IMR-90 (cell line): ENCODE measurements at regions not wholly inside any gene's neighbourhood (a gene's known extent, or its start where the extent isn't known, plus 50 kb on each side); places are given as distances from the start of the nearest gene placed in this dataset.

ENCODE experiments used
- ATAC-seq: fragments of 200-7000 bp; cut with Tn5 transposase; 2 replicates; pipeline ENCODE4 v1.9.1; 2020; ENCODE audit warnings: low read depth, mild to moderate bottlenecking, moderate library complexity
- BruUV-seq: library from RNA; stranded (reverse); fragments of 400-500 nt; replicated peaks from 2 replicates; lab custom pipeline; 2021; lab: Mats Ljungman, UMichigan
- CTCF ChIA-PET: fragments of 300-600 bp; formaldehyde crosslinking; extraction: SDS; loops from one replicate; lab custom pipeline; 2021; ENCODE audit warnings: antibody characterized with exemption; lab: Yijun Ruan, JAX
- POLR2A ChIA-PET: fragments of 300-600 bp; sonication (Branson Sonifier 250); formaldehyde crosslinking; loops from one replicate; lab custom pipeline; 2022; ENCODE audit warnings: antibody characterized with exemption; ENCODE audit not compliant: unreplicated experiment; lab: Charles Lee
- DNase-seq: peaks from one replicate; pipeline ENCODE4 v3.0.0; 2013
- H2AFZ ChIP-seq: replicated peaks from 2 replicates; pipeline ENCODE3; 2013; ENCODE audit warnings: low read length, mild to moderate bottlenecking; ENCODE audit not compliant: poor library complexity
- H2AK5ac ChIP-seq: 2 replicates; pipeline ENCODE4 v1.6.1; 2013; ENCODE audit warnings: low read depth, low read length, inconsistent platforms
- H2AK9ac ChIP-seq: replicated peaks from 2 replicates; pipeline ENCODE3; 2013; ENCODE audit warnings: mild to moderate bottlenecking, low read depth, low read length, moderate library complexity; ENCODE audit not compliant: poor library complexity
- H2BK120ac ChIP-seq: 2 replicates; pipeline ENCODE4 v1.6.1; 2013; ENCODE audit warnings: low read depth, low read length, inconsistent platforms
- H2BK15ac ChIP-seq: 3 replicates; pipeline ENCODE4 v1.6.1; 2013; ENCODE audit warnings: low read depth, low read length, inconsistent platforms
- H2BK20ac ChIP-seq: 2 replicates; pipeline ENCODE4 v1.6.1; 2013; ENCODE audit warnings: low read depth, mild to moderate bottlenecking, inconsistent platforms, low read length, moderate library complexity
- H2BK5ac ChIP-seq: 2 replicates; pipeline ENCODE4 v1.6.1; 2013; ENCODE audit warnings: mild to moderate bottlenecking, low read depth, low read length, inconsistent platforms; ENCODE audit not compliant: poor library complexity, severe bottlenecking
- H3K14ac ChIP-seq: replicated peaks from 2 replicates; pipeline ENCODE4 v1.6.1; 2013; ENCODE audit warnings: low read depth, low read length, inconsistent platforms
- H3K18ac ChIP-seq: 2 replicates; pipeline ENCODE4 v1.6.1; 2013; ENCODE audit warnings: low read depth, low read length, control low read depth
- H3K23ac ChIP-seq: 2 replicates; pipeline ENCODE4 v1.6.1; 2013; ENCODE audit warnings: low read depth, low read length, inconsistent platforms
- H3K27ac ChIP-seq: 2 replicates; pipeline ENCODE4 v1.5.1; 2013; ENCODE audit warnings: mild to moderate bottlenecking, control low read depth, low read length; ENCODE audit not compliant: insufficient read depth
- H3K27me3 ChIP-seq: 2 replicates; pipeline ENCODE4 v1.6.1; 2013; ENCODE audit warnings: low read length; ENCODE audit not compliant: control insufficient read depth, insufficient read depth
- H3K36me3 ChIP-seq: 2 replicates; pipeline ENCODE4 v1.6.1; 2013; ENCODE audit warnings: low read length, mixed read lengths; ENCODE audit not compliant: control insufficient read depth, insufficient read depth
- H3K4ac ChIP-seq: 2 replicates; pipeline ENCODE4 v1.6.1; 2013; ENCODE audit warnings: low read depth, low read length, inconsistent platforms
- H3K4me1 ChIP-seq: 2 replicates; pipeline ENCODE4 v1.6.1; 2013; ENCODE audit warnings: low read length, mixed read lengths; ENCODE audit not compliant: control insufficient read depth, insufficient read depth
- H3K4me2 ChIP-seq: 2 replicates; pipeline ENCODE4 v1.6.1; 2013; ENCODE audit warnings: low read depth, mild to moderate bottlenecking, control low read depth, low read length, moderate library complexity
- H3K4me3 ChIP-seq: 2 replicates; pipeline ENCODE4 v1.5.1; 2013; ENCODE audit warnings: low read depth, mild to moderate bottlenecking, control low read depth, low read length, moderate library complexity; ENCODE audit not compliant: insufficient read depth
- H3K56ac ChIP-seq: 2 replicates; pipeline ENCODE4 v1.6.1; 2013; ENCODE audit warnings: low read length, inconsistent platforms; ENCODE audit not compliant: insufficient read depth; ENCODE audit errors: extremely low read depth
- H3K79me1 ChIP-seq, 2 experiments: 2 replicates each; pipeline ENCODE4 v1.6.1; 2013; ENCODE audit warnings: low read length in 2 of 2, inconsistent platforms in 1 of 2, low read depth in 1 of 2
- H3K9ac ChIP-seq: 2 replicates; pipeline ENCODE4 v1.6.1; 2013; ENCODE audit warnings: low read depth, low read length, control low read depth
- H3K9me1 ChIP-seq: 2 replicates; pipeline ENCODE4 v1.6.1; 2013; ENCODE audit warnings: low read length, inconsistent platforms; ENCODE audit not compliant: insufficient read depth
- H3K9me3 ChIP-seq: 2 replicates; pipeline ENCODE4 v1.6.1; 2013; ENCODE audit warnings: low read length; ENCODE audit not compliant: control insufficient read depth, insufficient read depth
- H4K20me1 ChIP-seq: 2 replicates; pipeline ENCODE4 v1.6.1; 2013; ENCODE audit warnings: low read length, inconsistent platforms; ENCODE audit not compliant: insufficient read depth
- H4K5ac ChIP-seq: 2 replicates; pipeline ENCODE4 v1.6.1; 2013; ENCODE audit warnings: mild to moderate bottlenecking, low read depth, low read length, control low read depth
- H4K8ac ChIP-seq, 2 experiments: 2 replicates each; pipeline ENCODE4 v1.6.1; 2013; ENCODE audit warnings: low read depth in 2 of 2, low read length in 2 of 2, control low read depth in 1 of 2, inconsistent platforms in 1 of 2
- H4K91ac ChIP-seq: 2 replicates; pipeline ENCODE4 v1.6.1; 2013; ENCODE audit warnings: low read depth, low read length, inconsistent platforms; ENCODE audit not compliant: insufficient read depth
- BHLHE40 ChIP-seq: fragments of 150-350 bp; IDR thresholded peaks from 2 replicates; pipeline ENCODE4 v1.6.1; 2016; ENCODE audit warnings: mild to moderate bottlenecking, low read depth, low read length
- CHD1 ChIP-seq: IDR thresholded peaks from 2 replicates; pipeline ENCODE4 v1.6.1; 2012; ENCODE audit warnings: low read depth, low read length, improper control_type of control experiment
- CTCF ChIP-seq: conservative IDR thresholded peaks from 2 replicates; pipeline ENCODE4 v1.5.1; 2012; ENCODE audit warnings: mild to moderate bottlenecking, low read depth, low read length, improper control_type of control experiment
- ELK1 ChIP-seq: fragments of 150-350 bp; IDR thresholded peaks from 2 replicates; pipeline ENCODE4 v1.6.1; 2016; ENCODE audit warnings: low read depth, mild to moderate bottlenecking, low read length, moderate library complexity, borderline replicate concordance
- FOS ChIP-seq: fragments of 150-350 bp; IDR thresholded peaks from 2 replicates; pipeline ENCODE4 v1.6.1; 2016; ENCODE audit warnings: low read depth, low read length
- MAFK ChIP-seq: IDR thresholded peaks from 2 replicates; pipeline ENCODE4 v1.6.1; 2012; ENCODE audit warnings: low read depth, low read length, improper control_type of control experiment
- MAZ ChIP-seq: IDR thresholded peaks from 2 replicates; pipeline ENCODE4 v1.6.1; 2012; ENCODE audit warnings: low read depth, mild to moderate bottlenecking, low read length, improper control_type of control experiment, moderate library complexity, borderline replicate concordance
- POLR2A ChIP-seq: IDR thresholded peaks from 2 replicates; pipeline ENCODE4 v1.6.1; 2012; ENCODE audit warnings: mild to moderate bottlenecking, low read depth, low read length
- RAD21 ChIP-seq: IDR thresholded peaks from 2 replicates; pipeline ENCODE4 v1.6.1; 2012; ENCODE audit warnings: low read length, improper control_type of control experiment
- RCOR1 ChIP-seq: IDR thresholded peaks from 2 replicates; pipeline ENCODE4 v1.6.1; 2012; ENCODE audit warnings: mild to moderate bottlenecking, low read length, improper control_type of control experiment; ENCODE audit not compliant: insufficient replicate concordance
- RFX5 ChIP-seq: IDR thresholded peaks from 2 replicates; pipeline ENCODE4 v1.8.0; 2012; ENCODE audit warnings: low read depth, mild to moderate bottlenecking, low read length, moderate library complexity
- USF2 ChIP-seq: fragments of 150-350 bp; IDR thresholded peaks from 2 replicates; pipeline ENCODE4 v1.6.1; 2017; ENCODE audit warnings: mild to moderate bottlenecking, antibody characterized with exemption, low read length, low read depth
- WGBS, 2 experiments: methylation state at CpG; one replicate each; pipeline versions ENCODE4 v1.1.5 to v1.1.7; 2013; ENCODE audit warnings: missing lambda C conversion rate in 2 of 2; ENCODE audit not compliant: insufficient read length in 1 of 2; ENCODE audit errors: extremely low coverage in 2 of 2; 5-methylcytosine and 5-hydroxymethylcytosine counted together
- dilution Hi-C: fragments of 300-500 bp; cut with HindIII; formaldehyde crosslinking; loops from one replicate; pipeline ENCODE4 v1.14.3; 2018; ENCODE audit warnings: low sequenced_read_pairs; ENCODE audit not compliant: unreplicated experiment
- in situ Hi-C: fragments of 300-500 bp; cut with MboI; formaldehyde crosslinking; loops from 3 replicates; pipeline ENCODE4 v1.14.3; 2019; ENCODE audit warnings: low sequenced_read_pairs, inconsistent platforms, mixed read lengths
- intact Hi-C: fragments of 100-400 bp; cut with micrococcal nuclease; formaldehyde crosslinking; loops from 2 replicates; pipeline ENCODE4 v1.10.0; 2022

GRCh38 chr20:47419953-47420514 lies 63.5 kb upstream of the ZMYND8 start:
- Histone ChIP-seq H4K91ac (no peak overlapping the region), H3K4ac (no peak overlapping the region), H4K20me1 (no peaks in the 10 kb centered on the region), H2BK120ac (no peak overlapping the region), H3K79me1 (no peaks in the 10 kb centered on the region), H4K8ac (no peak overlapping the region), H3K27ac (no peak overlapping the region), H3K27me3 (no peaks in the 10 kb centered on the region; the same call in 1 of the 2 replicates), H3K36me3 (no peaks in the 10 kb centered on the region), H3K18ac (no peak overlapping the region), H2AFZ (no peak overlapping the region), H3K4me2 (no peak overlapping the region), H2BK20ac (no peak overlapping the region), H3K4me1 (0 out of 2 replicates have a peak, but pooled peaks cover 1% of the 10 kb centered on the region), H3K9ac (no peak overlapping the region), H3K14ac (no peak overlapping the region), H2AK5ac (no peak overlapping the region), H3K56ac (no peak overlapping the region), H4K5ac (no peak overlapping the region), H3K4me3 (no peak overlapping the region), H2BK15ac (no peak overlapping the region), H3K9me1 (no peaks in the 10 kb centered on the region; the same call in 1 of the 2 replicates), H3K23ac (no peak overlapping the region), H2AK9ac (no peak overlapping the region), H3K9me3 (no peaks in the 10 kb centered on the region), H2BK5ac (no peak overlapping the region)
- DNase-seq = no peak
- dilution Hi-C loops = no loop called here
- WGBS, 2 experiments = 63% methylated on average over 4 of the region's 7 CpGs; no CpG with 5 or more reads in 1 of the 2 experiments
- no peak for ATAC-seq
- ChIA-PET CTCF (interaction anchor here (0.7 kb wide), 1 partner anchor 215 kb away, joined by 3 read pairs; no protein-coding TSS in a partner anchor), POLR2A (no interaction called here)
- no TSS peak for BruUV-seq
- TF ChIP-seq RFX5 = no peak
- no peak for TF ChIP-seq RAD21
- TF ChIP-seq ELK1 = no peak
- TF ChIP-seq POLR2A = no peak
- TF ChIP-seq USF2 = no peak
- TF ChIP-seq MAFK = no peak
- no peak for TF ChIP-seq FOS
- no peak for TF ChIP-seq BHLHE40
- no peak for TF ChIP-seq CTCF
- TF ChIP-seq MAZ = no peak
- no peak for TF ChIP-seq CHD1
- TF ChIP-seq RCOR1 = no peak
- in situ Hi-C loops = no loop called here
- intact Hi-C loops = no loop called here
